Left ventricle myocardium superior (tissue), 1 donor: ENCODE measurements at regions not wholly inside any gene's neighbourhood (a gene's known extent, or its start where the extent isn't known, plus 50 kb on each side); places are given as distances from the start of the nearest gene placed in this dataset.
A peak's percentile ranks its signal among the peaks of the same experiment; 100 is the strongest.

Experiments
- ATAC-seq: fragments of 200-7000 bp; cut with Tn5 transposase; one replicate; pipeline ENCODE4 v1.9.1; 2020; ENCODE audit warnings: mild to moderate bottlenecking, moderate library complexity
- DNase-seq: peaks from one replicate; pipeline ENCODE4 v3.0.0-alpha.2; 2020
- intact Hi-C: fragments of 100-400 bp; cut with micrococcal nuclease; formaldehyde crosslinking; loops from one replicate; pipeline ENCODE4 v1.11.0; 2022
- donor health status: DM: no; HTN: yes; CAD: no; lungs with severe emphysema.

DNA sequence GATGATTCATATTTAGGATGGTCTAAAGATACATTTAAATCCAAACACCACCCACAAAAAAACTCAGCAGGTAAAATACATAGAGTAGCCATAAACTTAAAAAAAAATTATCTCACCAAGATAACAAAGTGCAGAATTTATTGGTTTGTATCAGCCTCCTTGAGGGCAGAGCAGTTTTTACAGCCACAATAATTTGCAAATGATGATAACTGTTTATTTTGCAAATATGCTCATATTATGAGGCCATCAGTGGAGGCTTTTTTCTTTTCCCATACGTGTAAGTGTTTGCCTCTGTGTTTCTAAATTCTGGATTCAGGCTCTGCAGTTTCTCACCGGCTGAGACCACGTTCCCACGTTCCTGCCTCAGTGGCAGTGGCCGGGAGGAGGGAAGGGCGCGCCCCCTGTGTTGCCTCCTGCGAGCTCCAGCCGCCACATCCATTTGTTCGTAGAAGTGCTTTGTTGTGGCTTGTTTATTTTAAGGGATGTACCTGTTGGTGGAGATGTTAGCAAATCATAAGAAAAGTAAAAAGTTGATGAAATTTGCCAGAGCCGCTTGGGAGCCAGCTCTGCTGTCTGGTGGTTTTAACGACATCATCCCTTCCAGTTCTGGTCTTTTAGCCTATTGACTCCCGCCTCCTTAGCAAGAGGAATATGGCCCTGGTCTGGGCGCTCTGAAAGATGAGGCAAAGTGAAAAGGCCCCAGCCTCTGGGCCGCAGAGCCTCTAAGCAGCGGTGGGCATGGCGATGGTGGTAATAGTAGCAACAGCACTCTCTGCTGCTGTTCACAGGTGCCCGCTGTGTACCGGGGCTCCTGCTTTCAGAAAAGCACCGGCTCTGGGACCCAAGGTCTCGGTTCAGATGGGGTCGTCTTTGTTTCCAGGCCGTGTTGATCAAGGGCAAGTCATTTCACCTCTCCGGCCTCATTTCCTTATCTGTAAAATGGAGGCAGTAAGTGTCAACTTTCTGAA is 66.7 kb upstream of the PPARA start:
- no peak for ATAC-seq
- peak; percentile 35 for DNase-seq
- intact Hi-C loops = no loop called here

DNA sequence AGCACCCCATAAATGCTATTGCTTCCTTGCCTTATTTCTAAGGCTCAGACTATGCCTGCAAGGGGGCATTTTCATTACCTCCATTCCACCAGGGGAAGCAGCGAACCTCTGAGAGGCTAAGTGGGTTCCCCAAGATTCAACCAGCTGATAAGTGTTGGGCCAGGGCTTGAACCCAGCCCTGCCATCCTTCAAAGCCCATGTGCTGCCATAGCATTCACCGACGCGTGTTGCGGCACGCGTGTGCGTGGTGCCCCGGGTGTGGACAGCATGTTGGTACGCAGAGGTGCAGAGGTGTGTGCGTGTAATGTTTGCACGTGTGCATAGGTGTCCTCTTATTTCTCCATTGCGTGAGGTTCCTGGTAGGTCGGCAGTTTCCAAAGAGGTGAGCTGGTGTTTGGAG is 66.0 kb upstream of the PPARA start:
- intact Hi-C loops = no loop called here
- no peak for ATAC-seq
- peak; percentile 27 for DNase-seq

DNA sequence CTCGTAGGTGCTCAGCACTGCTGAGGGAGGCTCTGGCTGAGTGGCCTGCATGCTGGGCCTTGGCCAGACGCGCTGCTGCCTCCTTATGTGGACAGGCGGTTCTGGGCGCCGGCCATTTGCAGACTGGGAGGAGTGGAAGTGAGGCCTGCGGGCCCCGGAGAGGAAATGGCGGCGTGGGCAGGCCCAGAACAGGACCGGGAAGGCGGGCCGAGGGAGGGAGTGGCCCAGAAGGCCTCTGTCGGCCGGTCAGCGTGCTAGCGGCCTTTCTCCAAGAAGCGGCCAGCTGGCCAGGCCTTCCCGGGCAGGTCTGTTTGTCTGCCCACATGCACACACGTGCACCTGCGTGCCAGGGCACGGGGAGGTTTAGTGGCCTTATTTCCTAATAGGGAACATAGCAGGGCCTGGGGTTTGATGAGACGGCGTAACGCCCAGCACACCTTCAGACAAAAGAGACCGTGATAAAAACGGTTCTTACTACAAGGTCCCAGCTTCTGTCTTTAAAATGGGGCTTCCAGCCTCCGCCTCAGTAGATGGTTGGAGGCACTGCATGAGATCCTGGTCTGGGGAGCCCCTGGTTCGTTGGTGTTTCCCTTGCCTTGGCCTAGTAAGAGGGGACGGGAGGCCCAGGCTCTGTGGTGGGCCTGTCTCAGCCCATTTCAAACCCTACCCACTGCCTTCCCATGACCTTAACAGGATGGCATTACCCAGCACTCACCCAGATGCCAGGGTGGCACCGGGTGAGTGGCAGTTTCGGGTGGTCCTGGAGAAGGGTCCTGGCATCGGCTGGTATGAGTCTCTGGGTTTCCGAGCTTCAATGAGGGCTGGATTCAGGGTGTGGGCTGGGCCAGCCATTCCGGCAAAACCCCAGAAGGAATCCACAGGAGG is 65.1 kb upstream of the PPARA start:
- intact Hi-C loops = no loop called here
- DNase-seq (peak; percentile 93), ATAC-seq (peak; percentile 65)

DNA sequence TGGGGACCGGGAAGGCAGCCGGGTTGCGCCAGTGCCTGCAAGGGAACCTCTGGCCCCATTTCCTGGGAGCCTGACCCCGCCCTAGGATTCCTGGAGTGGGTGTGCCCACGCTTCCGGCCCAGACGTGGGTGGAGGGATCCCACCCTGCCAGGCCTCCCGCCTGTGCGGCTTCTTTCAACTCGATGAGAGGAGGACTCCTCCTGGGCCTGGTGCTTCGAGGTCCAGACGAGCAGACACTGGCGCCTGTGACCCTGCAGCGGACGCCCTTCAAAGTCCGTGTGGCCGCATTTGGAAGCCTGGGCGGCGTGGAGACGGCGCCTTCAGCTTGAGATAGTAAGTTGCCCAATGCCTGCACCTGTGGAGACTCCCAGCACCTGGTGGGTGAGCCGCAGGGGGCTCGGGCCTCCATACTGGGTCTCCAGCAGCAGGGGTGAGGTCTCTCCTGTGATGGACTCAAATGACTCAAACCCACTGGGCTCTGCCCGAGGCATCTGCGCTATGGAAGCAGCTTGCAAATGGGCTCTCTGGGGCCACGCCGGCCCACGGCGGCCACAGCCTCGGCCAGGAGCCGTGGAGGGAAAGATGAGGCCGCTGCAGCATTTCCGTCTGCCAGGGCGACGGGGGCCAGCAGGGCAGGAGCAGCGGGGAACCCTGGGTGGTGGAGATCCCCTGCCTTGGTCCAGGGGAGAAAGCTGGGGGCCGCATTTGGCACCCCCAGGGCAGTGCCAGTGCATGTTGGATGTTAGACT is 64.3 kb upstream of the PPARA start:
- ATAC-seq (peak; percentile 47), DNase-seq (peak; percentile 86)
- intact Hi-C loops = no loop called here

DNA sequence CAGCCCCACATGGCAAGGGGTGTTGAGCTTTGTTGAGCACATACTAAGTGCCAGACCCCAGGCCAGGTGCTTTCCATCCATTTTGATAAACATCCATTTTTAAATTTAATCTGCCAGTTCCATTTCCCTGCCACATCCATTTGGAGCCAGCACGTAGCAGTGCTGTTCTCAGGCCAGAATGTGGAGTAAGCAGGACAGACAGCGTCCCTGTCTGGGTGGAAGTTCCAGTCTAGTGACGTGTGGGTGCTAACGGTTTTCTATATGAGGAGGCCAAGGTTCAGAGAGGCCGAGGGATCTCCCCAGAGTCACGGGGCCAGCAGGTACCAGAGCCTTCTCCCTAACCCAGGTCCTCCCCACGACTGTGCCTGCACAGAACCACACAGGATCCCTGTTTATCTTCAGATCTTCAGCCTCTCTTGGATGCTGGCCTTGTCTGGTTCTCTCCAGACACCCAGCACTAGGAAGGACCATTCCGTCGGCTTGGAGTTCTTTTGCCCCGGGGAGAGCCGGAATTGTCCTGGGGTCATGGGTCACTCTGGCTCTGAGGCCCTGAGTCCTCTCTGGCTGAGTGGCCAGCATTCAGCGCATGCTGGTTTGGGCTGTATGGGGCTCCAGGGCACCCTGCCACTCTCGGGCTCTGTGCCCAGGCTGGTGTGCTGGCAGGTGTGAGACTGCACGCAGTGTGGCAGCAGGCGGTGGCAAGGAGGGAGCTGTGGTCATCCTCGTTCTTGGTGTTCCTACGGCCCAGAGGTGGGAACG is 63.6 kb upstream of the PPARA start:
- ATAC-seq (no peak), DNase-seq (peak; percentile 48)
- intact Hi-C loops = no loop called here

DNA sequence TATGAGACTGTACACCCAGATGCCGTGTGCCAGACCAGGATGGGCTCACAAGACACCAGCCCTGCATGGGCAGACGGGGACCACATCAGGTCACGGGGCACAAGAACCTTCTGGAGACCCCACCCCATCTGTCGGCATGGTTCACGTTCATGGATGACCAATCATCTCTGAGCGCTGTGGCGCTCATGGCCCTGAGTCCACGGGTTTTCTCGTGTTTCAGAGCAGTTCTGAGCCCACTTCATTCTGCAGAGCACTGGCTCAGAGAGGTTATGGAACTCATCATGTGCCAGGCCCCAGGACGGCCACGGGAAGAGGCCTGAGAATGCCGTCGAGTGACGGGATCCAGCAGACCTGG is 63.0 kb upstream of the PPARA start:
- ATAC-seq (no peak), DNase-seq (no peak)
- intact Hi-C loops = no loop called here

DNA sequence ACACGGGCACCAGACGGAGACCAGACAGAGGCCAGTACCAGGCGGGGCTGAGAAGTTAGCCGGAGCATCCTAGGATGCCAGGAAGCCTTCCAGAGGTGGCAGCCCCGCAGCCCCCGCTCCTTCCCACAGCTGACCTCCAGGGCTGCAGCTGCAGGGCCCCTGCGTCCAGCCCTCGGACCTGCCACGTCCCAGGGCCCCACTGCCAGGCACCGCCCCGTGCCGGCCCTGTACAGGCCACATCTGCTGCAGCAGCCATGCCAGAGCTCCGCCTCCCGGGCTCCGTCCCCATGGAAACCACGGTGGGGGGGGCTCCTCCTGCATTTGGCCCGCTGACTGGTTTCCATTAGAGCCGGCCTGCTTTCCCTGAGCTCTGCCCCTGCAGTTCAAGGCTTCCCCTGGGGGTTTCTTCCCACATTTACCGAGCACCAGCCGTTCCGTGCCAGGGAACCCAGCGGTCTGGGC is 62.5 kb upstream of the PPARA start:
- ATAC-seq (peak; percentile 76), DNase-seq (peak; percentile 95)
- intact Hi-C loops = no loop called here

DNA sequence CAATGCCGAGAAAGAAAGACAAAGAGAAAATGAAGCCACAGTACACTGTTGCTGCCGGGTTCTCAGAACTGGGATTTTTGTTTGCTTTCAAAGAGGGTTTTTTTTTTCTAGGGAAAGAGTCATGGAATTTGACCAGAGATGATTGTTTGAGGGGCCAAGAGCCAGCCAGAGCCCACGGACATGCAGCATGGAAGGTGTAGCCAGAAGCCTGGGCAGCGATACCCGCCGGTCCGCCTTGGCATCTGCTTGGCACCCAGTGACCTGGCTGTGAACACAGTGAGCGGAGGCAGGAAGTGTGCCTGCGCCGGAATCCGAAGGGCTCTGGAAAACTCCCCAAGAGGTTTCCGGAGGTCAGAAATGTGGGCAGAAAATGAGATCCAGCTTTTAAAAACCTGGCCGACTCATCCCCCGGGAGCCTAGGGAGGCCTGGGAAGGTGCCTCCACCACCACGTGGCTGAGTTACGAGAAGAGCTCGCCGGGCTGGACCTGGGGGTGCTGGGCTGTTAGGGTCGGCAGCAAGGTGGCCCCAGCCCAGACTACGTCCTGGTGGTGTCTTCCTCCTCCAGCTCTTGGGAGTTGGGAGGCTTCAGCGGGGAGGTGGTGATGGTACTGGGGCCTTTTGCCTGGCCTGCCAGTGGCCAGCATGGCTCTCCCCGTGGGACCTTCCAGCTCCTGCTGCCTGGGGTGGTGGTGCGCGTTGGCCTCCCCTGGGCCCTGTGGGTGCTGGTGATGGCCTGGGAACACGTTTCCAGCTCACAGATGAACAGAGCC is 61.6 kb upstream of the PPARA start:
- ATAC-seq (peak; percentile 26), DNase-seq (peak; percentile 73)
- intact Hi-C loops = no loop called here

DNA sequence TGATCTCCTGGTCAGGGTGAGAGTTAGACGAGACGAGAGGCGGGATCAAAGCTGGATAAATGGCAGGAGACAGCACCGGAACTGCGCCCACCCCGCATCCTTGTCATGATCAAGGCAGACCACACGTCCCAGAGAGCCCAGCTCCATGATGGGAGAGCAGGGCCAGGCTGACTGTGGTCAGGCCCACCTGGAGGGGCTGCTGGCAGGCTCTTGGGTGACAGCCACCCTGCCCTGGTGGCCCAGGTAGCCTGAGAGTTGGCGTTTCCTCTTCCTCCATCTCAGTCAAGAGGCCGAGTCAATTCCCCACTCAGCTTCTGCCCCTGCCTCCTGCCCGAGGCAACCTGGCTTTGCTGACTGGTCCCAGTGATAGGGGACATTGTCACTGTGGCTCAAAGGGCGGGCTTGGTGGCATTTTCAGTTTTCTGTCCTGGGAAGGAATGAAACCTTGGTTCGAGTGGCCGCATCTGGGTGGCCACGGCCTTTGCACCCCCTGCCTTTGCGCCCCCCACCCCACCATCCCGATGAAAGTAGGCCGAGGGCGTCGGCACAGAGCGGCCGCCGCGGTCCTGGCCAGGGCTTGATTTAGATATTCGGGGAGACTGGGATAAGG is 60.8 kb upstream of the PPARA start:
- DNase-seq = peak; percentile 35
- intact Hi-C loops = no loop called here
- no peak for ATAC-seq

DNA sequence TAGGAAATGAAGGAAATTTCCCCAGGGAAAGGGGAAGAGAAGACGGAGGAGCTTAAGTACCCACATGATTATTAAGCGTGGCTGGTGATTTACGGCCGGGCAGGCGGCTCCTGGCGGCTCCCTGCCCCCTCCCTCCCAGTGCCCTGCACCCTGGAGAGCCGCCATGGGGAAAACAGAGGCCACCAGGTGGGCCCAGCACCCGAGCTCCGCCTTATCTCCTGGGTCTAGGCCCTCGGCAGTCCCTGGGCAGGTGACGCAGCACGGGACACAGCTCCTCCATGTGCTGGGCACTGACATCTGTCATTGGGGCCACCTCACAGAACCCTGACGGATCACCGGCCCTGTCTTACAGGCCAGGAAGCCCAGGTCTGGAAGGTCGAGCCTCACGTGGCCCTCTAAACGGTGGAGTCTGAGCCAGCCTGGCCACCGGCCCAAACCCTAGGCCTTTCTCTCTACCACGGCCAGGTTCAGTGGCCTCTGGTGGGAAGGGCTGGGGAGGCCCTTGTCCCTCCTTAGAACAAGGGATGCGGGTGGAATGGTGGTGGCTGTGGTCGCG is 60.2 kb upstream of the PPARA start:
- intact Hi-C loops = no loop called here

DNA sequence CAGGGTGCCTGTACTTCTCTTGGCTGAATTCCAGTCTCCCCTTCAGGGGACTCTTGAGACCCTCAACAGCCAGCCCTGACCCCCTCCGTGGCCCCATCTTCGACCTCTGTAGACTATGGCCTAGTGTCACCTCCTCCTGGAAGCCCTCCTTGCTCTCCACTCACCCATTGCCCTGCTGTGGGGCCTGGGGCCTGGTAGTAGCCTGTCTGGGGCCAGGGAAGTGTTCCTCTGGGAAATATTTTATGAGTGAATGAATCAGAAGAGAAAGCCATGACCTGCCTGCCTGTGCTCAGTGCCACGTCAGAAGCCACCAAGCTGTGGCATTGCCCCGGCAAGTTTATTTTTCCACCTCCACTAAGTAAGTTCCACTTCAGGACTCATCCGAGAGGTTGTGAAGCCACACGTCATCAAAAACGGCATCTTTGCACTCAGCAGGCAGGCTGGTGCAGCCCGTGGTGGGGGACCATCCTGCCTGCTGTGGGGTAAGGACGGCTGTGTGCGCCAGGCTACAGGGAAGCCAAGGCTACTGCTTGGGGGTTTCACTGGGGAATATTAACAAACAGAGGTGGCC is 59.6 kb upstream of the PPARA start:
- DNase-seq (peak; percentile 27), ATAC-seq (no peak)
- intact Hi-C loops = no loop called here

More for the DNA sequence above, 60.2 kb upstream of the PPARA start:
- DNase-seq = peak; percentile 72
- peak; percentile 5 for ATAC-seq

DNA sequence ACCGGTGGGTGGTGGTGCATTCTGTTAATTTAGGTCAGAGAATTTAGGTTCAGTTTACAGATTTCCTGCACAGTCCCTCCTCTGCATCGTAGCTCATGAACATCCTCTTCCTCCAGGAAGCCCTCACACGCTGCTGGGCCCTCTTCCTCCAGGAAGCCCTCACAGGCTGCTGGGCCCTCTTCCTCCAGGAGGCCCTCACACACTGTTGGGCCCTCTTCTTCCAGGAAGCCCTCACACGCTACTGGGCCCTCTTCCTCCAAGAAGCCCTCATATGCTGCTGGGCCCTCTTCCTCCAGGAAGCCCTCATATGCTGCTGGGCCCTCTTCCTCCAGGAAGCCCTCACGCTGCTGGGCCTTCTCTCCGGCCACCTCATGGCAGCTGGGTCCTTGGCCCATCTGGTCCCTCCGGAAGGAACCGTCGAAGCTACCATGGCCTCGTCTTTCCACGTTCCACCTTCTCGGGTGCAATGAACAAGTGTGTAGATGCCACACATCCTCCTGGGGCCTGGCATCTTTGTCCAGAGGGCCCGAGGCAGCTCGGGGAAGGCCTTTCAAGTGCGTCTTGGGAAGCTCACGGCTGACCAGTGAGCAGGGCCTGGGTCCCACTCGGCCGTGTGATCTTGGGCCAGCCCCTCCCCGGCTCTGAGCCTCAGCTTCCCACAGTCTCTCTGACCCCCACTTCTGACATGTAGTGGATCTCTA is 58.9 kb upstream of the PPARA start:
- peak; percentile 23 for DNase-seq
- ATAC-seq = no peak
- intact Hi-C loops = no loop called here

DNA sequence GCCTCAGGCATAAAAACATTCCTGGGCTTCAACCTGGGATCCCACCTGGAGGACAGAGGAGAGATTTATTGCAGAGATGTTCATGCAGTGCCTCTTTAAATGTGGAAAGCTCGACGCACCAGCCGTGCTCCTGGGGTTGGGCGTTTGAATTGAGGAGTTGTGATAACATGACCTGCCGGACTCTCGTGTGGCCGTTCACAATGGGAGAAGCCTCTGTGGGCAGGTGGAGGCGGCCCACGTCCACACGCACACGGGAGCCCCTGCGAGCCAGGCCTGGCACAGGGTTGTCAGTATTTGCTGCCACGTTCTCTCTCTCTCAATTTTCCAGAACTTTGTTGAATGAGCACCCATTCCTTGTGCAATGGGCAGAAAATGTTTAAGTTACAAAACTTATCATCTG is 58.3 kb upstream of the PPARA start:
- ATAC-seq (no peak), DNase-seq (peak; percentile 26)
- intact Hi-C loops = no loop called here

DNA sequence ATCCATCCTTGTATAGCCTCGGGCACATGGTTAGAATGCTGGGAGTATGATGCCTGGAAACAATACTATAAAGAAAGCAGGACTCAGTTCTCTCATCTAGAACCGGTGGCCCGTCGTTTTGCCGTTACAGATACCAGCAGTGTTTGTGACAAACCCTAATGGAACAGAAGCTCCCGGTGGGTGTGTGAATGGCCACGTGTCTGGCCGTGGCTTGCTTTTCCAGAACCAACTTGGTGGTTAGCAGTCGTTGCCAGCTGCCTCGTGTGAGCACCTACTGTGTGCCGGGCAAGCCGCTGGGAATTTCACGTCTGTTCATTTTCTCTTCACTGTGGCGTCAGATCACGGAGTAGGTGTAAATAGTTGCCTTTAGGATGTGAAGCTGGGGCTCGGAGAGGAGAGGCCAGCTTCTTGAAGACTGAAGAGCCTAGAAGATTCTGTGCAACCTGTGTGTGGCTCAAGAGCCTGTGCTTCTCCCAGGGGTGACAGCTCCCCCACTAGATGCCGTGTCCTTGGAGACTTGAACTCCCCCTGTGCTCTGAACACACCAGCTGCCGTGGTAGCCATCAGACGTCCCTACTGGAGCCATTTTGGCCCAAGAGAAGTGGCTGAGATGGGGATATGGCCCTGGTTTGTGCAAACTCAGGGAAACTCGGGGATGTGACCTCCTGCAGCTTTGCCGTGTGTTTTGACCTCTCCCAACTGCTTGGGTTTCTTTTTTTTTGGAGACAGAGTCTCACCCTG is 57.5 kb upstream of the PPARA start:
- intact Hi-C loops = no loop called here
- no peak for ATAC-seq
- peak; percentile 35 for DNase-seq

DNA sequence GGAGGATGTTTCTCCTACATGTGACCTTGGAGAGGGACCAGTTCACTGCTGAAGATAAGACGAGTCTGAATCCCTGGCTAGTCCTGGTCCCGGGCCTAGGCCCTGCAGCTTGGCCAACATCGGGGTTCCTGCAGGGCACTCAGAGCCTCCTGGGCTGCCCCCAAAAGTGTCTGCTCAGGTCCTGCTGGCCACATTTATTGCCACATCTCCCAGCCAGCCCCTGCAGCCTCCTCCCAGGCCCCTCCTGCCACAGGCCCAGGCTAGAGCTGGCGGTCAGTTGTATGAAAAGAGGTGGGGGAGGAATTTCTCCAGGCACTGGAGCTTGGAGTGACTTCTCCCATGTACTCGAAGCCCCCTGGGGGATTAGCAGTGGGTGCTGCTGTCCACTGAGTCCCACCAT is 56.5 kb upstream of the PPARA start:
- intact Hi-C loops = no loop called here
- DNase-seq (no peak), ATAC-seq (no peak)

DNA sequence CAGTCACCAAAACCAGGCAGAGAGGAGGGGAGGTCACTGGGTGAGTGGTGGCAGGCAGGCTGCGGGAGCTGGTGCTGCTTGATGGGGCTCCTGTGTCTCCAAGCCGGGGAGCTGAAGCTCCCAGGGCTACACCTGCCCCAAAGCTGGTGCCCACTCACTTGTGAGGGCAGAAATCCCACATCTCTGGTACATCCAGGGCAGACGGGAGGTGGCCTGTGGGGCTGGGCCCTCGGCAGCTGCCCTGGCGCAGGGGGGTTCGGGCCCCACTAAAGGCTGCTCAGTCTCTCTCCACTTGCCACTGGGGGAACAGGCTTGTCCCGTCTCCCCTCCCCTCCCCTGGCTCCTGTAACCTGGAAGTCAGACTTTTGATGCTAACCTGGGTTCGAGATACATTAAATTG is 55.6 kb upstream of the PPARA start:
- DNase-seq (no peak), ATAC-seq (no peak)
- intact Hi-C loops = no loop called here
